K562 (cell line): ENCODE measurements at regions not wholly inside any gene's neighbourhood (a gene's known extent, or its start where the extent isn't known, plus 50 kb on each side); places are given as distances from the start of the nearest gene placed in this dataset.
A peak's percentile ranks its signal among the peaks of the same experiment; 100 is the strongest.

ENCODE experiments used
- ATAC-seq: fragments of 200-7000 bp; cut with Tn5 transposase; 3 replicates; pipeline ENCODE4 v1.9.1; 2020; ENCODE audit warnings: moderate library complexity
- BruUV-seq: library from RNA; stranded (reverse); fragments of 400-500 nt; replicated peaks from 2 replicates; lab custom pipeline; 2021; lab: Mats Ljungman, UMichigan
- CTCF ChIA-PET: fragments of 300-600 bp; formaldehyde crosslinking; extraction: SDS; loops from one replicate; lab custom pipeline; 2021; ENCODE audit warnings: low intra/inter-chr PET ratio; lab: Yijun Ruan, JAX
- POLR2A ChIA-PET: fragments of 300-600, 350-650 bp; sonication (Branson Sonifier 250); formaldehyde crosslinking; extraction: SDS; loops from one replicate; lab custom pipeline; 2021; ENCODE audit warnings: antibody characterized with exemption, inconsistent platforms; lab: Yijun Ruan, JAX
- DNase-seq, 4 experiments: peaks; one replicate each; pipeline versions ENCODE4 v3.0.0 to v3.0.0-alpha.2; 2011 to 2018; ENCODE audit warnings: low spot score in 3 of 4, mixed read lengths in 3 of 4; ENCODE audit errors: extremely low read depth in 1 of 4
- FAIRE-seq: peaks from 2 replicates; lab custom pipeline; 2011; peaks lifted over from hg19 to GRCh38; lab: Jason Lieb, UNC
- H2AFZ ChIP-seq: 2 replicates; pipeline ENCODE4 v1.6.0; 2011; ENCODE audit warnings: low read depth, low read length, control low read depth, inconsistent platforms
- H3K27ac ChIP-seq: fragments of 200-600 bp; 3 replicates; pipeline ENCODE4 v1.8.0; 2011; ENCODE audit warnings: low read depth, mild to moderate bottlenecking, control low read depth, inconsistent platforms, low read length, moderate library complexity, mixed read lengths; ENCODE audit errors: extremely low read depth
- H3K27me3 ChIP-seq, 2 experiments: fragments of 300-600 bp in 1 of 2; 2 replicates in 1 of 2; 3 replicates in 1 of 2; pipeline versions ENCODE4 v1.6.0 to v1.8.0; 2011; ENCODE audit warnings: inconsistent platforms in 2 of 2, low read length in 2 of 2, mild to moderate bottlenecking in 1 of 2, mixed read lengths in 1 of 2, moderate library complexity in 1 of 2; ENCODE audit not compliant: control insufficient read depth in 2 of 2, insufficient read depth in 2 of 2
- H3K36me3 ChIP-seq: fragments of 300-600 bp; 3 replicates; pipeline ENCODE4 v1.8.0; 2011; ENCODE audit warnings: mild to moderate bottlenecking, low read length, inconsistent platforms; ENCODE audit not compliant: control insufficient read depth, insufficient read depth
- H3K4me1 ChIP-seq, 2 experiments: fragments of 200-600 bp in 1 of 2; replicated peaks in 1 of 2; 2 replicates in 1 of 2; 3 replicates in 1 of 2; pipeline versions ENCODE4 v1.5.1 to v1.8.0; 2011; ENCODE audit warnings: inconsistent platforms in 2 of 2, low read length in 2 of 2, mild to moderate bottlenecking in 1 of 2, mixed read lengths in 1 of 2, moderate library complexity in 1 of 2; ENCODE audit not compliant: control insufficient read depth in 2 of 2, insufficient read depth in 2 of 2
- H3K4me2 ChIP-seq: 2 replicates; pipeline ENCODE4 v1.6.1; 2011; ENCODE audit warnings: low read length, control low read depth, inconsistent platforms, mixed read lengths; ENCODE audit not compliant: insufficient read depth
- H3K4me3 ChIP-seq: fragments of 200-600 bp; sonication (generic), shearing (Covaris generic); 2 replicates; pipeline ENCODE4 v1.5.1; 2016; ENCODE audit warnings: control low read depth, inconsistent platforms
- H3K79me2 ChIP-seq: fragments of 200-600 bp; 3 replicates; pipeline ENCODE4 v1.8.0; 2011; ENCODE audit warnings: low read length, inconsistent platforms; ENCODE audit not compliant: control insufficient read depth, insufficient read depth
- H3K9ac ChIP-seq, 2 experiments: 2 replicates each; pipeline versions ENCODE4 v1.6.0 to v1.6.1; 2011; ENCODE audit warnings: low read depth in 2 of 2, low read length in 2 of 2, control low read depth in 1 of 2, inconsistent platforms in 1 of 2, mild to moderate bottlenecking in 1 of 2, mixed read lengths in 1 of 2; ENCODE audit not compliant: insufficient read depth in 1 of 2
- H3K9me1 ChIP-seq: one replicate; pipeline ENCODE4 v1.6.0; 2011; ENCODE audit warnings: inconsistent platforms, mild to moderate bottlenecking, low read length, moderate library complexity; ENCODE audit not compliant: control insufficient read depth, insufficient read depth
- H3K9me3 ChIP-seq: replicated peaks from 2 replicates; pipeline ENCODE4 v1.5.1; 2011; ENCODE audit warnings: low read depth, low read length, inconsistent platforms; ENCODE audit not compliant: control insufficient read depth, insufficient read depth
- H4K20me1 ChIP-seq: replicated peaks from 2 replicates; pipeline ENCODE4 v1.6.1; 2011; ENCODE audit warnings: low read length, inconsistent platforms, mixed read lengths; ENCODE audit not compliant: control insufficient read depth, insufficient read depth
- E2F8 ChIP-seq: fragments of 450-650 bp; IDR thresholded peaks from 2 replicates; pipeline ENCODE4 v1.7.1; 2018; ENCODE audit warnings: mild to moderate bottlenecking, low read depth; ENCODE audit not compliant: partially characterized antibody
- MIER1 ChIP-seq: fragments of 450-650 bp; IDR thresholded peaks from 2 replicates; pipeline ENCODE4 v1.6.1; 2016; ENCODE audit warnings: antibody characterized with exemption, mild to moderate bottlenecking, low read depth
- NR2C2 ChIP-seq, 2 experiments: fragments of 200-800 bp in 1 of 2; sonication (Bioruptor generic) in 1 of 2; sonication (generic) in 1 of 2; formaldehyde crosslinking in 1 of 2; IDR thresholded peaks; 2 replicates each; pipeline versions ENCODE4 v1.6.1 to v1.8.0; 2016 to 2022; ENCODE audit warnings: mild to moderate bottlenecking in 1 of 2, missing compliant biosample characterization in 1 of 2, missing genetic modification characterization in 1 of 2, missing genetic modification reagents in 1 of 2
- WGBS: fragments of 100-300 bp; shearing (Covaris generic); methylation state at CpG from one replicate; pipeline ENCODE4 v1.1.6; 2016; ENCODE audit warnings: low coverage, mixed read lengths; ENCODE audit not compliant: insufficient coverage; ENCODE audit errors: missing lambda C conversion rate; 5-methylcytosine and 5-hydroxymethylcytosine counted together
- in situ Hi-C: fragments of 300-500 bp; cut with MboI; formaldehyde crosslinking; loops from 4 replicates; pipeline ENCODE4 v1.15.0; 2018; ENCODE audit warnings: inconsistent platforms, mixed read lengths
- intact Hi-C: fragments of 100-400 bp; cut with micrococcal nuclease; formaldehyde crosslinking; loops from 2 replicates; pipeline ENCODE4 v1.14.2; 2022

DNA sequence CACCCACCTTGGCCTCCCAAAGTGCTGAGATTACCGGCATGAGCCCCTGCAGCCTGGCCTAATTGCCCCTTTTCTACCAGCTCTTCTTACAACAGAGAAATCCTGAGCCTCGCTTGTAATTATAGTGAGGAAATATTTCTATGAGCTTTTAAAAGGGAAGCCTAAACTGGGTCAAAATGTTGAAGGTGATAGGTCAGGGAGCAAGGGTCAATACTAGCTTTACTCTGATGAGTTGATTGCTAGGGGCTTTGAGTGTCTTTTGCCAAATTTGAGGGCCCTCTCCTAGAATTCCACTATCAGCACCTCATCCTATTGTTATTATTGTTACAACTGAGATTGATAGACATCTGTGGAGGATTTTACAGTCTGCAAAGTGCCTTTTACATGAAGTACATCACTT is 62.4 kb upstream of the PIAS1 start (continued):
- no peak for TF ChIP-seq E2F8
- no peak for TF ChIP-seq NR2C2 (CRISPR knock-in tag; IDR thresholded peaks at IDR 0.05)
- peak; percentile 74 for TF ChIP-seq NR2C2 (tag; IDR thresholded peaks at IDR 0.05)

DNA sequence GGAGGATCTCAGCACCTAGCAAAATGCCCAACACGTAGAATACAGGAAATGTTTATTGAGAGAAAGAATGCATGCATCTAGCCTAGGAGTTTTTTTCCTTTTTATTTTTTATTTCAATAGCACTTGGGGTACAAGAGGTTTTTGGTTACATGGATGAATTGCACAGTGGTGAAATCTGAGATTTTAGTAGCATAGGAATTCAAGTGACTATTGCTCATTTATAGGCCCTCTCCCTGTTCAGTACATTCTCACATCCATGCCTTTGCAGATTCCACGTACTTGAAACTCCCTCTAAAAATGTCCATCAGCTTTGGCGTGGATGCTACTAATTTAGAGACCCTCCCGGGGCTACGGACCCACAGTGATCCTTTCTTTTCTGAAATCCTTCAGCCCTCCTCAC is 61.7 kb upstream of the PIAS1 start:
- POLR2A ChIA-PET = no interaction called here

More for the DNA sequence above, 61.7 kb upstream of the PIAS1 start:
- no peak overlapping the region for H3K27ac ChIP-seq
- H3K4me2 ChIP-seq = no peak overlapping the region
- DNase-seq = no peak
- 34% methylated on average over 5 of the region's 5 CpGs for WGBS
- H3K36me3 ChIP-seq = no peaks in the 10 kb centered on the region
- no peak overlapping the region for H2AFZ ChIP-seq
- no peak for TF ChIP-seq MIER1
- TF ChIP-seq, all 486 proteins: peak for 0
- Histone ChIP-seq H3K79me2 (no peaks in the 10 kb centered on the region), H3K9ac (no peak overlapping the region), H3K27me3 (peaks cover 10 to 17% of the 10 kb centered on the region in 2 experiments; a peak in 3 of 5 replicates), H3K4me3 (no peak overlapping the region), H3K9me1 (no peaks in the 10 kb centered on the region), H4K20me1 (no peaks in the 10 kb centered on the region), H3K4me1 (peaks cover 0 to 6% of the 10 kb centered on the region in 2 experiments; a peak in 3 of 5 replicates), H3K9me3 (no peaks in the 10 kb centered on the region)
- no peak for ATAC-seq
- intact Hi-C loops (no loop called here), in situ Hi-C loops (no loop called here)
- BruUV-seq = no TSS peak
- CTCF ChIA-PET = no interaction called here
- FAIRE-seq = no peak
